SK-N-MC (cell line): ENCODE measurements at regions not wholly inside any gene's neighbourhood (a gene's known extent, or its start where the extent isn't known, plus 50 kb on each side); places are given as distances from the start of the nearest gene placed in this dataset.

Source experiments
- DNase-seq: peaks from one replicate; pipeline ENCODE4 v3.0.0-alpha.2; 2011; ENCODE audit warnings: low read depth, low spot score
- H3K27ac ChIP-seq: fragments of 200-600 bp; sonication (generic); 2 replicates; pipeline ENCODE4 v1.5.1; 2016; ENCODE audit warnings: mixed run types
- H3K36me3 ChIP-seq: fragments of 200-600 bp; sonication (generic); 2 replicates; pipeline ENCODE4 v1.6.1; 2017; ENCODE audit warnings: antibody characterized with exemption, low read length, mixed read lengths; ENCODE audit not compliant: insufficient read depth
- H3K4me3 ChIP-seq: fragments of 200-600 bp; sonication (generic); 2 replicates; pipeline ENCODE4 v1.5.1; 2016
- H3K9ac ChIP-seq: fragments of 200-600 bp; sonication (generic); 2 replicates; pipeline ENCODE4 v1.8.0; 2017; ENCODE audit warnings: mixed run types, mixed read lengths; ENCODE audit not compliant: insufficient read length
- H3K9me3 ChIP-seq: fragments of 200-600 bp; sonication (generic); 2 replicates; pipeline ENCODE4 v1.6.1; 2017; ENCODE audit warnings: low read depth, mild to moderate bottlenecking, antibody characterized with exemption, low read length, moderate library complexity, mixed read lengths
- EZH2 ChIP-seq: fragments of 200-600 bp; sonication (generic); IDR thresholded peaks from one replicate; pipeline ENCODE4 v1.6.1; 2017; ENCODE audit warnings: antibody characterized with exemption
- FOXP2 ChIP-seq: optimal IDR thresholded peaks from 2 replicates; pipeline ENCODE3; 2011; ENCODE audit warnings: mild to moderate bottlenecking, moderate library complexity; ENCODE audit not compliant: insufficient read depth; ENCODE audit errors: extremely low read length, control extremely low read depth
- POLR2AphosphoS5 ChIP-seq: IDR thresholded peaks from 2 replicates; pipeline ENCODE4 v1.6.1; 2012; ENCODE audit warnings: mild to moderate bottlenecking, low read depth, low read length, borderline replicate concordance

GRCh38 chr6:48889429-48889828 lies 573.6 kb downstream of the MMUT start:
- no peak for DNase-seq
- H3K4me3 ChIP-seq = no peak overlapping the region
- H3K36me3 ChIP-seq = no peaks in the 10 kb centered on the region
- peak overlapping the region; percentile 32; the same call in 1 of the 2 replicates for H3K27ac ChIP-seq
- TF ChIP-seq POLR2AphosphoS5 = no peak
- TF ChIP-seq EZH2 = no peak
- TF ChIP-seq FOXP2 = no peak
- H3K9ac ChIP-seq = no peak overlapping the region
- no peaks in the 10 kb centered on the region; the same call in 1 of the 2 replicates for H3K9me3 ChIP-seq

GRCh38 chr6:48883116-48883515 lies 579.9 kb downstream of the MMUT start:
- peak; percentile 45 for DNase-seq
- no peak overlapping the region for H3K9ac ChIP-seq
- H3K36me3 ChIP-seq = no peaks in the 10 kb centered on the region
- peak overlapping the region; percentile 55; the same call in 1 of the 2 replicates for H3K27ac ChIP-seq
- TF ChIP-seq POLR2AphosphoS5 = peak; percentile 32; the same call in 1 of the 2 replicates
- no peak for TF ChIP-seq EZH2
- no peak for TF ChIP-seq FOXP2
- peak overlapping the region; percentile 46; the same call in 1 of the 2 replicates for H3K4me3 ChIP-seq
- H3K9me3 ChIP-seq = no peaks in the 10 kb centered on the region

GRCh38 chr6:48881551-48881950 lies 581.5 kb downstream of the MMUT start:
- no peak for DNase-seq
- TF ChIP-seq FOXP2 = no peak
- no peak for TF ChIP-seq POLR2AphosphoS5
- TF ChIP-seq EZH2 = no peak
- no peak overlapping the region for H3K27ac ChIP-seq
- no peaks in the 10 kb centered on the region for H3K36me3 ChIP-seq
- H3K4me3 ChIP-seq = no peak overlapping the region
- H3K9ac ChIP-seq = no peak overlapping the region
- H3K9me3 ChIP-seq = no peaks in the 10 kb centered on the region

GRCh38 chr6:48869595-48869994 lies 593.5 kb downstream of the MMUT start:
- TF ChIP-seq FOXP2 (no peak), EZH2 (no peak)
- H3K9me3 ChIP-seq = no peaks in the 10 kb centered on the region
- no peaks in the 10 kb centered on the region for H3K36me3 ChIP-seq
- no peak overlapping the region for H3K4me3 ChIP-seq
- H3K9ac ChIP-seq = no peak overlapping the region
- no peak for DNase-seq
- H3K27ac ChIP-seq = no peak overlapping the region

GRCh38 chr6:48866682-48867081 lies 596.4 kb downstream of the MMUT start:
- H3K9ac ChIP-seq = no peak overlapping the region
- H3K27ac ChIP-seq = no peak overlapping the region
- H3K36me3 ChIP-seq = no peaks in the 10 kb centered on the region
- no peak overlapping the region for H3K4me3 ChIP-seq
- DNase-seq = no peak
- no peaks in the 10 kb centered on the region for H3K9me3 ChIP-seq
- TF ChIP-seq EZH2 = no peak
- no peak for TF ChIP-seq FOXP2
- TF ChIP-seq POLR2AphosphoS5 = no peak

- Histone ChIP-seq H3K27ac (no peak overlapping the region), H3K9me3 (no peaks in the 10 kb centered on the region), H3K36me3 (no peaks in the 10 kb centered on the region), H3K4me3 (no peak overlapping the region), H3K9ac (no peak overlapping the region)
- TF ChIP-seq EZH2 (no peak), FOXP2 (no peak), POLR2AphosphoS5 (no peak)
- no peak for DNase-seq
Measured at GRCh38 chr6:48860175-48860574, 602.9 kb downstream of the MMUT start.

GRCh38 chr6:48859562-48860123 lies 603.4 kb downstream of the MMUT start:
- Histone ChIP-seq H3K36me3 (no peaks in the 10 kb centered on the region), H3K27ac (no peak overlapping the region), H3K9ac (no peak overlapping the region), H3K9me3 (no peaks in the 10 kb centered on the region), H3K4me3 (no peak overlapping the region)
- DNase-seq = no peak
- TF ChIP-seq EZH2 (no peak), FOXP2 (no peak)

GRCh38 chr6:48845219-48845618 lies 617.8 kb downstream of the MMUT start:
- H3K27ac ChIP-seq = no peak overlapping the region
- no peak overlapping the region for H3K4me3 ChIP-seq
- no peak for DNase-seq
- H3K9ac ChIP-seq = no peak overlapping the region
- H3K36me3 ChIP-seq = no peaks in the 10 kb centered on the region
- no peaks in the 10 kb centered on the region for H3K9me3 ChIP-seq
- TF ChIP-seq EZH2 = no peak
- TF ChIP-seq FOXP2 = no peak
- TF ChIP-seq POLR2AphosphoS5 = no peak

GRCh38 chr6:48844696-48845095 lies 618.4 kb downstream of the MMUT start:
- no peak for DNase-seq
- no peak overlapping the region for H3K27ac ChIP-seq
- H3K4me3 ChIP-seq = no peak overlapping the region
- H3K9ac ChIP-seq = no peak overlapping the region
- no peak for TF ChIP-seq FOXP2
- no peak for TF ChIP-seq POLR2AphosphoS5
- no peak for TF ChIP-seq EZH2
- no peaks in the 10 kb centered on the region for H3K36me3 ChIP-seq
- no peaks in the 10 kb centered on the region for H3K9me3 ChIP-seq
